ENCODE measurements at regions not wholly inside any gene's neighbourhood (a gene's known extent, or its start where the extent isn't known, plus 50 kb on each side); places are given as distances from the start of the nearest gene placed in this dataset.

DNA sequence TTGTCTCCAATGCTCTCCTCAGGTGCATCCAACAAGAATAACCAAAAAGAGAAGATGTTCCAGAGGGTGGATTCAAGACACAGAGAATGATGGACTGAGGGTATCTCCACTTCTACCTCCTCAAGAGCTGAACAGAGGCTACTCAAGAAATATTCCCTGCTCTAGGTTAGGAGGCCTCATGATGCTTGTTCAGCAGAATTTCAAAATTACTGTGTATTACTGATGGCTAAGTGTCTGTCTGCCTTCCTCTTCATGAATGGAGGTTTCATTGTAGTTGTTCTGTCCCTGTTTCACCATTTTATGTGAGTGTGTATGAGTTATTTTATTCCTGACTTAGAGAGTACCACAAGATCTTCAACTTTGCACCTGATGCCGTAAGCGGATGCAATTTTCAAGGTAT, 76.8 kb downstream of the JRKL start:
- TF ChIP-seq POLR2AphosphoS5 (IDR thresholded peaks at IDR 0.05; ENCODE audit: low read depth, low read length) (no peak), POLR2A (IDR thresholded peaks at IDR 0.05; ENCODE audit: low read depth, low read length) (no peak), TAF1 (IDR thresholded peaks at IDR 0.05; ENCODE audit: low read depth, low read length) (no peak), POU2F2 (IDR thresholded peaks at IDR 0.05; ENCODE audit: low read depth, low read length) (no peak), SPI1 (IDR thresholded peaks at IDR 0.05; ENCODE audit: low read depth, low read length) (no peak)

Measured in GM12891 (cell line).